ENCODE measurements at regions not wholly inside any gene's neighbourhood (a gene's known extent, or its start where the extent isn't known, plus 50 kb on each side); places are given as distances from the start of the nearest gene placed in this dataset.

DNA sequence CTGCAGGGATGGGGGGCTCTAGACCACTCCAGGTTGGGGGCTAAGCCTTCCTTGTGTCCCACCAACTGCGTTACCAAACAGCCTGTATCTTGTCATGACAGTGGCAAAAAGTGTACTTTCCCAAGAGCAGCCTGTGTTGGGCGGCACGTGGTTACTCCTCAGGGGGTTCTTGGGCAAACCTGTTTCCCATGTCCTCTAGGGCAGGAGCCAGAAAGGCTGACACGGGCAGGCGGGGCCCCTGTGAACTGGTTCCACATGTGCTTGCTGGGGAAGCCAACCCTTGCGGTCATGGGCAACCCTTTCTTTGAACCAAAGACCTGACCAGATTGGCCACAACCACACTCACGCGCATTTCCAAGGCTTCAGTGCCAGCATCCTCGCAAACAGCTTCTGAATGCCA is 228.5 kb downstream of the RBFOX3 start:
- DNase-seq (ENCODE audit: low read depth, low spot score) (no peak), FAIRE-seq (no peak)
- H3K9me3 ChIP-seq (replicated peaks; ENCODE audit: control insufficient read depth, insufficient read depth, low read length) = no peaks in the 10 kb centered on the region
- H2AFZ ChIP-seq (ENCODE audit: low read depth, low read length) = no peak overlapping the region
- no peaks in the 10 kb centered on the region for H3K79me2 ChIP-seq (ENCODE audit: control insufficient read depth, insufficient read depth, low read length)
- no peak overlapping the region for H3K4me3 ChIP-seq (replicated peaks in 1 of 3; ENCODE audit: insufficient read depth in 1 of 3, low read depth in 1 of 3, low read length in 3 of 3)
- H3K4me2 ChIP-seq (ENCODE audit: insufficient read depth, low read length) = no peak overlapping the region
- TF ChIP-seq, protein P1, sequence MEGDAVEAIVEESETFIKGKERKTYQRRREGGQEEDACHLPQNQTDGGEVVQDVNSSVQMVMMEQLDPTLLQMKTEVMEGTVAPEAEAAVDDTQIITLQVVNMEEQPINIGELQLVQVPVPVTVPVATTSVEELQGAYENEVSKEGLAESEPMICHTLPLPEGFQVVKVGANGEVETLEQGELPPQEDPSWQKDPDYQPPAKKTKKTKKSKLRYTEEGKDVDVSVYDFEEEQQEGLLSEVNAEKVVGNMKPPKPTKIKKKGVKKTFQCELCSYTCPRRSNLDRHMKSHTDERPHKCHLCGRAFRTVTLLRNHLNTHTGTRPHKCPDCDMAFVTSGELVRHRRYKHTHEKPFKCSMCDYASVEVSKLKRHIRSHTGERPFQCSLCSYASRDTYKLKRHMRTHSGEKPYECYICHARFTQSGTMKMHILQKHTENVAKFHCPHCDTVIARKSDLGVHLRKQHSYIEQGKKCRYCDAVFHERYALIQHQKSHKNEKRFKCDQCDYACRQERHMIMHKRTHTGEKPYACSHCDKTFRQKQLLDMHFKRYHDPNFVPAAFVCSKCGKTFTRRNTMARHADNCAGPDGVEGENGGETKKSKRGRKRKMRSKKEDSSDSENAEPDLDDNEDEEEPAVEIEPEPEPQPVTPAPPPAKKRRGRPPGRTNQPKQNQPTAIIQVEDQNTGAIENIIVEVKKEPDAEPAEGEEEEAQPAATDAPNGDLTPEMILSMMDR (IDR thresholded peaks at IDR 0.05; ENCODE audit: extremely low read depth in 1 of 2, insufficient read depth in 1 of 2, low read depth in 1 of 2, low read length in 2 of 2) = no peak
- no peak for TF ChIP-seq EZH2 (IDR thresholded peaks at IDR 0.05; ENCODE audit: borderline replicate concordance, low read depth, low read length, severe bottlenecking)
- TF ChIP-seq GATA2 (IDR thresholded peaks at IDR 0.05; ENCODE audit: insufficient read depth, insufficient read length, low read depth, low read length) = no peak
- TF ChIP-seq, protein P2, sequence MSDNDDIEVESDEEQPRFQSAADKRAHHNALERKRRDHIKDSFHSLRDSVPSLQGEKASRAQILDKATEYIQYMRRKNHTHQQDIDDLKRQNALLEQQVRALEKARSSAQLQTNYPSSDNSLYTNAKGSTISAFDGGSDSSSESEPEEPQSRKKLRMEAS (IDR thresholded peaks at IDR 0.05; ENCODE audit: insufficient read depth, insufficient read length) = no peak
- no peak for TF ChIP-seq FOS (IDR thresholded peaks at IDR 0.05; ENCODE audit: borderline replicate concordance, insufficient read depth, low read length)
- no peak for TF ChIP-seq JUN (IDR thresholded peaks at IDR 0.05; ENCODE audit: borderline replicate concordance, insufficient read depth, insufficient read length, low read depth)
- no peak for TF ChIP-seq MYC (IDR thresholded peaks at IDR 0.05; ENCODE audit: low read depth, low read length)
- TF ChIP-seq POLR2A (IDR thresholded peaks at IDR 0.05; ENCODE audit: low read depth, low read length) = no peak
- no peak for TF ChIP-seq POLR2AphosphoS5 (IDR thresholded peaks at IDR 0.05; ENCODE audit: insufficient read depth, low read depth, low read length)
- dilution Hi-C loops (cut with MboI; ENCODE audit: extremely low pct_ligation_motif_present, low sequenced_read_pairs) (no loop called here), intact Hi-C loops (cut with micrococcal nuclease) (no loop called here)
- no peaks in the 10 kb centered on the region for H4K20me1 ChIP-seq (replicated peaks; ENCODE audit: control insufficient read depth, extremely low read depth, insufficient read depth, low read length)
- no peak overlapping the region for H3K27ac ChIP-seq (ENCODE audit: insufficient read depth, low read depth, low read length)
- H3K9me1 ChIP-seq (replicated peaks; ENCODE audit: control insufficient read depth, extremely low read depth, insufficient read depth, low read length) = no peaks in the 10 kb centered on the region
- no peaks in the 10 kb centered on the region for H3K4me1 ChIP-seq (ENCODE audit: control insufficient read depth, extremely low read depth, insufficient read depth, low read length)
- BruUV-seq (replicated peaks) = no TSS peak
- POLR2A ChIA-PET = interaction anchor here (0.9 kb wide), 1 partner anchor 10 kb away, joined by 3 read pairs; no protein-coding TSS in a partner anchor
- no peaks in the 10 kb centered on the region for H3K36me3 ChIP-seq (ENCODE audit: control insufficient read depth in 2 of 2, extremely low read depth in 1 of 2, insufficient read depth in 2 of 2, low read length in 2 of 2)
- CTCF ChIA-PET = interaction anchor here (3.7 kb wide), 1 partner anchor 9 kb away, joined by 18 read pairs; no protein-coding TSS in a partner anchor
- no peak overlapping the region for H3K9ac ChIP-seq (replicated peaks; ENCODE audit: extremely low read depth, insufficient read depth, low read length)
- no peaks in the 10 kb centered on the region for H3K27me3 ChIP-seq (ENCODE audit: control insufficient read depth in 2 of 2, insufficient read depth in 2 of 2, low read length in 2 of 2)
